ENCODE measurements at regions not wholly inside any gene's neighbourhood (a gene's known extent, or its start where the extent isn't known, plus 50 kb on each side); places are given as distances from the start of the nearest gene placed in this dataset.

DNA sequence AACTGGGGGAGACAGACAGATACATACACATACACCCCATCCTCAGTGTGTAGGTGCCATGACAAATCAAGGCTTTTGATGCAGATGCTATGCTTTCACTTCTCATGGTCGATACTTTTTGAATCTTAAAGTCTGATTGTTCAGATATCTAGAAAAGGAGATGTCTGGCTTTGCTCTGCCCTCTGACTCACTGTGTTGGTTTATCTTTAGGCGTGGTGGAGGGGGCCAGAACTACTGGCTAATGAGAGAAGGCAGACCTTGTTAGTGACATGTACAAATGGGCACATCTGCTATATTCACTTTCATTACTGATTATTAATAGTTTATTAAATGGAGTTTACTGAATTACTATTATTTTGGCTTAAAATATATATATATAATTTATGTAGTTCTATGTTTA lies 444.3 kb upstream of the RGS6 start:
- H3K4me3 ChIP-seq (ENCODE audit: low read depth, low read length): no peak overlapping the region
- DNase-seq (ENCODE audit: low read depth): peak; percentile 31
- TF ChIP-seq, protein P1, sequence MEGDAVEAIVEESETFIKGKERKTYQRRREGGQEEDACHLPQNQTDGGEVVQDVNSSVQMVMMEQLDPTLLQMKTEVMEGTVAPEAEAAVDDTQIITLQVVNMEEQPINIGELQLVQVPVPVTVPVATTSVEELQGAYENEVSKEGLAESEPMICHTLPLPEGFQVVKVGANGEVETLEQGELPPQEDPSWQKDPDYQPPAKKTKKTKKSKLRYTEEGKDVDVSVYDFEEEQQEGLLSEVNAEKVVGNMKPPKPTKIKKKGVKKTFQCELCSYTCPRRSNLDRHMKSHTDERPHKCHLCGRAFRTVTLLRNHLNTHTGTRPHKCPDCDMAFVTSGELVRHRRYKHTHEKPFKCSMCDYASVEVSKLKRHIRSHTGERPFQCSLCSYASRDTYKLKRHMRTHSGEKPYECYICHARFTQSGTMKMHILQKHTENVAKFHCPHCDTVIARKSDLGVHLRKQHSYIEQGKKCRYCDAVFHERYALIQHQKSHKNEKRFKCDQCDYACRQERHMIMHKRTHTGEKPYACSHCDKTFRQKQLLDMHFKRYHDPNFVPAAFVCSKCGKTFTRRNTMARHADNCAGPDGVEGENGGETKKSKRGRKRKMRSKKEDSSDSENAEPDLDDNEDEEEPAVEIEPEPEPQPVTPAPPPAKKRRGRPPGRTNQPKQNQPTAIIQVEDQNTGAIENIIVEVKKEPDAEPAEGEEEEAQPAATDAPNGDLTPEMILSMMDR (IDR thresholded peaks at IDR 0.05; ENCODE audit: insufficient read depth, low read depth, low read length, missing control alignments): no peak

- DNase-seq (ENCODE audit: low read depth): no peak
- no peak overlapping the region for H3K4me3 ChIP-seq (ENCODE audit: low read depth, low read length)
- TF ChIP-seq, protein P1 (IDR thresholded peaks at IDR 0.05; ENCODE audit: insufficient read depth, low read depth, low read length, missing control alignments): no peak
Observed at GRCh38 chr14:71488703-71489191, 443.5 kb upstream of the RGS6 start.

DNA sequence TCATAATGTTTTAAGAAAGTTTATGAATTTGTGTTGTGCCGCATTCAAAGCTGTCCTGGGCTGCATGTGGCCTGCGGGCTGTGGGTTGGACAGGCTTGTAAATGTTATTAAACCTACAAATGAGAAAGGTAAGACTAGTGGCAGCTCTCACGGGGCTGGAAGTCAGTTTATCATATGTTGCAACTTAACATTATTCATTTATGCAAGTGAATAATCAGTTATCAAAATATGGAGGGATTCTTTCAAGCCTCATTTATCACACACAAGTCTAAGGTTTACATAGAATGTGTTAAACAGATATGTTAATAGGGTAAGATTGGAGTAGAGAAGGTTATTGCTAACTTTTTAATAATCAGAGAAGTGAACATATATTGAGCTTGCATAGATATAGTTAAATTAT lies 442.5 kb upstream of the RGS6 start:
- DNase-seq (ENCODE audit: low read depth): no peak
- H3K4me3 ChIP-seq (ENCODE audit: low read depth, low read length): no peak overlapping the region
- TF ChIP-seq, protein P1 (IDR thresholded peaks at IDR 0.05; ENCODE audit: insufficient read depth, low read depth, low read length, missing control alignments): no peak

DNA sequence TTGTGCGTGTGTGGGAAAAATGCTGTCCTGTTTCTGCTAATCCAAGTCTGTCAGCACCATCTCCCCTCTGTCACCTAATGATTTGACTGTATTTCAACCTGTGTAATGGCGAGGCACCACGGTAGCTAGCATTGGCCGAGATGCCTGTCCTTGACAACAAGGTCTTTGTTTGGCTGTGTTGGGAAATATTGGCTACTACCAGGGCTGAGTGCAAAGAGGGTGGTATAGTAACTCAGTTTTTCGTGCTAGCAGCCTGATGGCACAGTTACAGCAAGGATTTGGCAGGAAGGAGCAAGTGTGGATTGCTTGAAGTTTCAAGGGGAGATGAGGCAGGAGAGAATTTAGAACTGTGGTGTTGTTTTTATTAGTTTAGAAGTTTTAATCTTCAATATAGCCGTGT lies 440.3 kb upstream of the RGS6 start:
- TF ChIP-seq, protein P1 (IDR thresholded peaks at IDR 0.05; ENCODE audit: insufficient read depth, low read depth, low read length, missing control alignments): no peak
- no peak for DNase-seq (ENCODE audit: low read depth)
- no peak overlapping the region for H3K4me3 ChIP-seq (ENCODE audit: low read depth, low read length)

DNA sequence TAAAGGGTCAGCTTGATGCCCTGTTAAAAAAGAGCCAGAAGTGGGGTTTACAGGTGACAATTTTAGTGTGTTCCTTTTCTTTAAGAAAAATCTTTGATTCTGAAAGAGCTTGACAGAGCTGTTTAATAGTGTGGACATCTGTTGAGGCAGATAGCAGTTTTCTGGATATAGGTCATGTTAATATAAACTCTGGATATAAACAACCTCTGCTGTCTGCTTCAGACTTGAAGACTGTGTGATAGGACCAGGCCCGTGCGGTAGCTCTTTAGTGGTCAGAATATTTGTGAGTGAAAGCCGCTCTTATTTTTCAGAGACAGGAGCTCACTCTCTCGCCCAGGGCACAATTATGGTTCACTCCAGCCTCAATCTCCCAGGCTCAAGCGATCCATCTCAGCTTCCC lies 439.9 kb upstream of the RGS6 start:
- TF ChIP-seq, protein P1 (IDR thresholded peaks at IDR 0.05; ENCODE audit: insufficient read depth, low read depth, low read length, missing control alignments): no peak

GRCh38 chr14:71497645-71498086 lies 434.6 kb upstream of the RGS6 start:
- DNase-seq (ENCODE audit: low read depth): peak; percentile 95
- TF ChIP-seq, protein P1 (IDR thresholded peaks at IDR 0.05; ENCODE audit: insufficient read depth, low read depth, low read length, missing control alignments): no peak
- no peak overlapping the region; the same call in 1 of the 2 replicates for H3K4me3 ChIP-seq (ENCODE audit: low read depth, low read length)

More for the DNA sequence above, 439.9 kb upstream of the RGS6 start:
- no peak for DNase-seq (ENCODE audit: low read depth)
- no peak overlapping the region for H3K4me3 ChIP-seq (ENCODE audit: low read depth, low read length)

- peak overlapping the region; percentile 31 for H3K4me3 ChIP-seq (ENCODE audit: low read depth, low read length)
- no peak for DNase-seq (ENCODE audit: low read depth)
- TF ChIP-seq, protein P1 (IDR thresholded peaks at IDR 0.05; ENCODE audit: insufficient read depth, low read depth, low read length, missing control alignments): no peak
Observed at GRCh38 chr14:71498212-71498611, 434.0 kb upstream of the RGS6 start.
